Glomerular endothelial cell (primary cell): ENCODE measurements at regions not wholly inside any gene's neighbourhood (a gene's known extent, or its start where the extent isn't known, plus 50 kb on each side); places are given as distances from the start of the nearest gene placed in this dataset.

ENCODE experiments used
- DNase-seq: peaks from one replicate; pipeline ENCODE4 v3.0.0-alpha.2; 2011; ENCODE audit warnings: low read depth, low spot score; ENCODE audit errors: extremely low read depth

DNA sequence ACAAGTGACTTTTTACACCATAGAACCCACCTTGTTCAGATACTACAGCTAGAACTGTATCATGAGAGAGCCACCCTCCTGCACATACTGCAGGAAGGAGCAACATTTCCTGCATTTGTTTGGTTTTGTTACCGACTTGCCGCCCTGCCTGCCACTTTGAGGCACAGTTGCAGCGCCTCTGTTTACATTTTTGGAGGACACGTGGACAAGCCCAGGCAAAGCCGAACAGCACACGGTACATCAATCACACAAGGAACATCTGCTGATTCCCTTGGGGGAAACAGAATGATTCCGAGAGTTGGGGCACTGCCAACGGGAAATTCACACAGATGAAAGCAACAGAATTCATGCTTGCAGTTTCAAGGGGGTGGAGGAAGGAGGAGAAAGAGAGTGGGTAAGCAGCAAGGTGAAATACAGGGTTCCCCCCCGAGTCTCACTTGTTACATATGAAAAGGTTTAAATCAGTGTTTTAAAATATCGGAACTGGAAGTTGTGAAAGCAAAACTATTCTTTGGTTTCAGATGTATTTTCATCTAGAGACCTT is 110.7 kb downstream of the BTG1 start:
- peak; percentile 50 for DNase-seq

DNA sequence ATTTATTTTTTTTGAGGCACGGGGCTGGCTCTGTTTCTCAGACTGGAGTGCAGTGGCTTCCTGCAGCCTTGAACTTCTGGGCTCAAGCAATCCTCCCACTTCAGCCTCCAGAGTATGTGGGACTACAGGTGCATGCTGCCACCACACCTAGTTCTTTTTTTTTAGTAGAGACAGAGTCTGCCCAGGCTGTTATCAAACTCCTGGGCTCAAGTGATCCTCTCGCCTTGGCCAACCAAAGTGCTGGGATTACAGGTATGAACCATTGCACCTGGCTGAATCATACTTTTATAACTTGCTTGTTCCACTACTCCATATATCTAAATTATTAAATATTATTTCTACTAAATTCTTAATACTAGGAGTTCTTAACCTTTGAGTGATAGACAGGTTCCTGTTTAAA is 111.6 kb downstream of the BTG1 start:
- DNase-seq: no peak

GRCh38 chr12:92032965-92033364 is 112.7 kb downstream of the BTG1 start:
- DNase-seq: no peak

GRCh38 chr12:92032101-92032500 is 113.5 kb downstream of the BTG1 start:
- DNase-seq: no peak

DNA sequence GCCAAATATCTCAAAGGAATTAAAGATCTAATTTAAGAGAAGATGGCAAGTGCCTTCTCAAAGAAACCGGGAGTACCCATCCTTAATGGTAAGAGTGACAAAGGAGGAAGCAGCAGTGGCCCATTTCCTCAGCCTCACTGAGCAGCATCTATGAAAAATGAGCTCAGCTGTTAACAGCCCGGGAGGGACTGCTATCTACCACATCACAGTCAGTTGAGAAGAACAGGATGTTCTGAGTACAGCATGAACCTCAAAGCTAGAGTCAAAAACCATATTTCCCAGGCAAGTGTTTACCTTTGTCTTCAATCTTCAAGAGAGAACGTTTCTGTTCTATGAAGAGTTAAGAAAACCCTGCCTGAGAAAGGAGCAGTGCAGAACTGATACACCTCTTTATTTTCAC is 115.0 kb downstream of the BTG1 start:
- no peak for DNase-seq

- DNase-seq: no peak
Measured at GRCh38 chr12:92029902-92030586, 115.6 kb downstream of the BTG1 start.

DNA sequence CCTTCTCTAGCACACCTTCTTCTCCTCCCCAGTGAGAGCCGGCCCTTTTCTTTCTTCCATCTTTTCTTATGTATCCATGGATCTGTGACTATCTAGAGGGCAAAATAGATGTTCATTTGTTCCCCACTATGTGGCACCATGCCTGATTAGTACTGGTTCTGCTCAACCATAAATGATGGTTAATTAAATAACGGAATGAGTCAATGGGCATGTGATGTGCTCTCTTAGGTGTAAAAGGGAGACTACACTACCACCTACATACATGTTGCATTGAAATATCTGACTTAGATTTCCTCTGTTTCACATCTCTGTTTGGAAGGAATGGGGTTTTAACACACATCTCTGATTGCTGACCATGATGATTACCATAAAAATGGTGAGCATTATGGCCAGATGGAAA is 116.5 kb downstream of the BTG1 start:
- no peak for DNase-seq

GRCh38 chr12:92028441-92028709 is 117.3 kb downstream of the BTG1 start:
- no peak for DNase-seq

GRCh38 chr12:92027701-92028440 is 117.8 kb downstream of the BTG1 start:
- DNase-seq: no peak

DNA sequence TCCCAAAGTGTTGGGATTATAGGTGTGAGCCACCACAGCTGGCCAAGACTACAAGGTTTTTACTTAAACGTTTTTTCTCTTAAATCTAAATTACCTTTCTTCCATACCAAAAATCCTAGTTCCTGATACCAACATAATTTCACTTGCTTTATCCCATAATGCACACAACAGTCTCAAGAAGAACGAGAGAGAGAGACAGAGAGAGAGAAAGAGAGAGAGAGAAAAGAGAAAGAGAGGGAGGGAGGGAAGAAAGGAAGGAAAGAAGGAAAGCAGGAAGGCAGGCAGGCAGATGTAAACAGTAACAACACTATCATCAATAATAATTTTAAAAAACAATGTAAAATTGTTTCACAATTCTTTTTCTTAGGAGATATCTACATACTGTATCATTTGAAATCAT is 118.4 kb downstream of the BTG1 start:
- DNase-seq: no peak

DNA sequence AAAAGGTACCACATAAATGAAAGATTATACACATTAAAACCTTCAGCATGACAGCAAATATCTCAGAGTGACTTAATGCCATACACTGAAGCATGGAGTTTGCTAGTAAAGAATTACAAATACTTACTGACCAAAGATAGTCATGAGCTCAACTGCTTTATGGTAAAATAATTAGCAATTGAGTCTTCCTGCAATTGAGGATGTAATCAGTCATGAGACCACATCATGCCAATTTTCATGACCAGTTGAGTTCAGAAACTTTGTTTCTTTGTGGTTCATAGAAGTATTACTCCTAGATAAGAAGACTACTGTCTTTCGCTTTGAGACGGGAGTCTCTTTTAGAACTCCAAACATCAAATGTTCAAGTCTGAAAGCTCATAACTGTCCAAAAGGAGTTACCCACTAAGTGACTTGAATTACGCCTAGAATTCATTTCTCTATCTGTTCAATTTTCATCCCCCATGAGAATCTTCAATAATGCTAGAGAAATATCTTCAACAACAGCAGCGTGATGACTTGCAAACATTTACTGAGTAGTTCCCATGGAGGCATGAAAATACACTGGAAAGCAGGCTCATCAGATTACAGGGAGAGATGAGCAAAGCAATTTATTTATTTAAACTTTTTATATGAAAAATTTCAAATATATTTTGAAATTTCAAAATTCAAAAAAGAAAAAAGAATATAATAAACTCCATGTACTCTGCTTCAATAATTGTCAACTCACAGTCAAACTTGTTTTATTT is 120.0 kb downstream of the BTG1 start:
- no peak for DNase-seq

DNA sequence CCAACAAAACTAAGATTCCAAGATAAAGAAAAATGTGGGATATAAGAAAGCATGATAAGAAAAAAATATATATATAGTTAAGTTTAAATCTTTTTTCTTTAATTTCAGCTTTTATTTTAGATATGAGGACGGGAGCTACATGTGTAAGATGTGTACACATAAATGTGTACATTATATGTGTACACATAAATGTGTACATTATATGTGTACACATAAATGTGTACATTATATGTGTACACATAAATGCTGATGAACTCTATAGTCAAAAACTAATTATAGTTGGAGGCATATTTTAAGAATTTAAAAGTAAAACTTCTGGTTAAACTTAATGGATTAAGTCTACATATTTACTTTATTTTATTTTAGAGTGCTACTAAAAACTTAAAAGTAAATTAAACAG is 123.6 kb downstream of the BTG1 start:
- no peak for DNase-seq

- DNase-seq: no peak
Measured at GRCh38 chr12:92021666-92022035, 124.0 kb downstream of the BTG1 start.

GRCh38 chr12:92020983-92021665 is 124.5 kb downstream of the BTG1 start:
- DNase-seq: no peak

DNA sequence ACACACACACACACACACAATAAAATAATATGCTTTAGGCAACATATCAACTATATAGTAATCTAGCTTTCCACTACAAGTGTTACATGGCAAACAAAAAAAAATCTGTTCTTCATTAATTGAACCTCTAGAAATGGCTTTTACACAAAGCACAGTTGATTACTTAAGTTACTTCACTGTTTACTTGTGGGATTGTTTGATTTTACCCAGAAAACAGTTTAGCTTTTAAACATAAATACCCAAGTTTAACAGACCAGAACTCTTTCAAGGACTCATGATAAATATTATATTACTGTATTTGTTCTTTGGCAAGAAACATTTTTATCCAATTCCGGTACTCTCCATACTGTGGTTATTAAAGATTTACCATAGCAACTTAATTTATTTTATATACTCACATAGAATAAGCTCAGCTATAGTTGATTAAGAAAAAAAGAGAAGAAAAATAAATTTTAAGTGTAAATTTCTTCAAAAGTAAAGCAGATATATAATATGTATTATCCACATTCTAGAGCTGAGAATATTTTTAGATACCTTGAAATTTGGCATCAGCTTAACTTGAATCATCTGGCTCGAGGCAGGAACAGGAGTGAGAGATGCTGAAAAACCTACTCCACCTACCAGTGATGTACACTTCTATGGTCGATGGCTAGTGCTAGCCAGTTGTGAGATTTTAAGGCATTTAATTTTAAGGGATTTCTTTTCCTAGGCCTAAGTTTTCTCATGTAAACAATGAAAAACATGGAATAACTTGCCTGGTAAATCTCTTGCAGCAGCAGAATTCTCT is 126.0 kb downstream of the BTG1 start:
- DNase-seq: no peak

DNA sequence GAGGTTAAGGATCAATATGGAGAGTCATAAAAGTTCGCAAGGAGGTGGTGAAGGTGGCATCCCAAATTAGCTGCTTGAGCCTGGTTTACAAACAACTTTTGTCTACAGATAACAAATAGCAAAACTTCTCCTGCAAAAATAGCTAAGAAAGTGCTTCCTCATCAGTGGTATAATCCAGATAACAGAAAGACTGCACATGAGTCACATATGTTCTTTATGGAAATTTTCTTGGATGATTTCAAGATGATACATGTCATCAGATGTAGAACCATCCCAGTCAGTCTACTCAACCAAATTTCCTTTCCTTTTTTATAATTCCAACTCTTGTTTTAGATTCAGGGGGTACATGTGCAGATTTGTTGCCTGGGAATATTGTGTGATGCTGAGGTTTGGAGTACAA is 133.0 kb downstream of the BTG1 start:
- no peak for DNase-seq

DNA sequence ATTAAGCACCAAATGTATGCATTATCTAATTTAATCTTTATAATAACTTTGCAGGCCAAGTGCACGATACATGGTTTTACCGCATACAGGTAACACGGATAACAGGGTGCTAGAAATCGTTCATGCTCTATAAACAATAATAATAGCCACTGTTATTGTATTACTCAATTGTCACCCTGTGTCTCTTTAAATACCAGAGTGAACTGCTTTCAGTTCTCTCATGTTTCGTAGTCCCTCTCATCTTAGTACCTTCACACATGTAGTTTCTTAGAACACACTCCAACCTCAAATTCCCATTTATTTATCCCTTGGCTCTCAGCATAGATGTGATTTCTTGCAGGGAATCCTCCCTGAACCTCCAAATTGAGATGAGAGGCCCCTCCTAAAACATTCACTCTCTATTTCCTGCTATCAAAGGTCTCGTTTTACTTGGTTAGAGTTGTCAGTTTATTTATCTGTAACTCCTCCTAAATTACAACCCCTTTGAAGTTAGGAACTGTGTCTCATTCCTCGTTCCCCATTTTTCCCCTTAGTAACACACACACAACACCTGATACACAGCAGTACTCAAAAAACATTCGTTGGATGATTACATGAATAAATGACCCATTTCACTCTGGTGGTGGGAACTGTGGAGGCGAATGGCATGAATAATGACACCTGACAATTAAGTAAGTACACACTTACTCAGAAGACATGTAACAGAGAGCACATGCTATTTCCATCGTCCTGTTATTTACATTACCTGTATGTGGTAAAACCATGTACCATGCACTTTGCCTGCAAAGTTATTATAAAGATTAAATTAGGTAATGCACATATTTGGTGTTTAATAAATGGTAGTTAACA is 134.6 kb downstream of the BTG1 start:
- no peak for DNase-seq

DNA sequence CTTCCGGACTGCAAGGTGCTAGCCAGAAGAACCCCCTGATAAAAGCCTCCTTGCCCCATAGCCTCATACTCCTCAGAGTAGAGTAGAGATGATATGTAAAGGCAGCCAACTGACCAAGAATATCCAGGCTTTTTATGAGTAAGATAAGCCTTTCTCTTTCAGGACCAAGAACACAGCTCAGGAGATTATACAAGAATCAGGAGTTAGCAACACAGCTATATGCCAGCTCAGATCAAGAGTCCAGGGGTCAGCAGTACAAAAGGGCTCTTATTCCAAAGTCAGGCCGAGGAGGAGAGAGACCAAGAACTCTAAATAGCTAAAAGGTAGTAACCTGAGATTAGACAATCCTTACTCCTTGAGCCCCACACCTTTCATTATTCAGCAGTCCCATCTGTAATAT is 135.3 kb downstream of the BTG1 start:
- DNase-seq: no peak

- DNase-seq: no peak
Measured at GRCh38 chr12:92008345-92008744, 137.3 kb downstream of the BTG1 start.

GRCh38 chr12:92007787-92008186 is 137.9 kb downstream of the BTG1 start:
- DNase-seq: no peak
